ENCODE measurements at regions not wholly inside any gene's neighbourhood (a gene's known extent, or its start where the extent isn't known, plus 50 kb on each side); places are given as distances from the start of the nearest gene placed in this dataset.

GRCh38 chr15:98331676-98332075, 316.7 kb upstream of the IGF1R start:
- TF ChIP-seq, protein P1, sequence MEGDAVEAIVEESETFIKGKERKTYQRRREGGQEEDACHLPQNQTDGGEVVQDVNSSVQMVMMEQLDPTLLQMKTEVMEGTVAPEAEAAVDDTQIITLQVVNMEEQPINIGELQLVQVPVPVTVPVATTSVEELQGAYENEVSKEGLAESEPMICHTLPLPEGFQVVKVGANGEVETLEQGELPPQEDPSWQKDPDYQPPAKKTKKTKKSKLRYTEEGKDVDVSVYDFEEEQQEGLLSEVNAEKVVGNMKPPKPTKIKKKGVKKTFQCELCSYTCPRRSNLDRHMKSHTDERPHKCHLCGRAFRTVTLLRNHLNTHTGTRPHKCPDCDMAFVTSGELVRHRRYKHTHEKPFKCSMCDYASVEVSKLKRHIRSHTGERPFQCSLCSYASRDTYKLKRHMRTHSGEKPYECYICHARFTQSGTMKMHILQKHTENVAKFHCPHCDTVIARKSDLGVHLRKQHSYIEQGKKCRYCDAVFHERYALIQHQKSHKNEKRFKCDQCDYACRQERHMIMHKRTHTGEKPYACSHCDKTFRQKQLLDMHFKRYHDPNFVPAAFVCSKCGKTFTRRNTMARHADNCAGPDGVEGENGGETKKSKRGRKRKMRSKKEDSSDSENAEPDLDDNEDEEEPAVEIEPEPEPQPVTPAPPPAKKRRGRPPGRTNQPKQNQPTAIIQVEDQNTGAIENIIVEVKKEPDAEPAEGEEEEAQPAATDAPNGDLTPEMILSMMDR (IDR thresholded peaks at IDR 0.05; ENCODE audit: insufficient read depth, low read length), result no peak
- TF ChIP-seq POLR2AphosphoS5 (IDR thresholded peaks at IDR 0.05; ENCODE audit: low read depth), result no peak
- TF ChIP-seq, protein P2, sequence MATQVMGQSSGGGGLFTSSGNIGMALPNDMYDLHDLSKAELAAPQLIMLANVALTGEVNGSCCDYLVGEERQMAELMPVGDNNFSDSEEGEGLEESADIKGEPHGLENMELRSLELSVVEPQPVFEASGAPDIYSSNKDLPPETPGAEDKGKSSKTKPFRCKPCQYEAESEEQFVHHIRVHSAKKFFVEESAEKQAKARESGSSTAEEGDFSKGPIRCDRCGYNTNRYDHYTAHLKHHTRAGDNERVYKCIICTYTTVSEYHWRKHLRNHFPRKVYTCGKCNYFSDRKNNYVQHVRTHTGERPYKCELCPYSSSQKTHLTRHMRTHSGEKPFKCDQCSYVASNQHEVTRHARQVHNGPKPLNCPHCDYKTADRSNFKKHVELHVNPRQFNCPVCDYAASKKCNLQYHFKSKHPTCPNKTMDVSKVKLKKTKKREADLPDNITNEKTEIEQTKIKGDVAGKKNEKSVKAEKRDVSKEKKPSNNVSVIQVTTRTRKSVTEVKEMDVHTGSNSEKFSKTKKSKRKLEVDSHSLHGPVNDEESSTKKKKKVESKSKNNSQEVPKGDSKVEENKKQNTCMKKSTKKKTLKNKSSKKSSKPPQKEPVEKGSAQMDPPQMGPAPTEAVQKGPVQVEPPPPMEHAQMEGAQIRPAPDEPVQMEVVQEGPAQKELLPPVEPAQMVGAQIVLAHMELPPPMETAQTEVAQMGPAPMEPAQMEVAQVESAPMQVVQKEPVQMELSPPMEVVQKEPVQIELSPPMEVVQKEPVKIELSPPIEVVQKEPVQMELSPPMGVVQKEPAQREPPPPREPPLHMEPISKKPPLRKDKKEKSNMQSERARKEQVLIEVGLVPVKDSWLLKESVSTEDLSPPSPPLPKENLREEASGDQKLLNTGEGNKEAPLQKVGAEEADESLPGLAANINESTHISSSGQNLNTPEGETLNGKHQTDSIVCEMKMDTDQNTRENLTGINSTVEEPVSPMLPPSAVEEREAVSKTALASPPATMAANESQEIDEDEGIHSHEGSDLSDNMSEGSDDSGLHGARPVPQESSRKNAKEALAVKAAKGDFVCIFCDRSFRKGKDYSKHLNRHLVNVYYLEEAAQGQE (IDR thresholded peaks at IDR 0.05; ENCODE audit: insufficient replicate concordance, low read depth), result no peak
